ENCODE measurements at regions not wholly inside any gene's neighbourhood (a gene's known extent, or its start where the extent isn't known, plus 50 kb on each side); places are given as distances from the start of the nearest gene placed in this dataset.
"Not testable (repeated sequence)": the region's sequence is repeated elsewhere in the genome, so short reads cannot be mapped to it uniquely, and the experiment has no call there.

- H3K27me3 ChIP-seq (replicated peaks; ENCODE audit: control insufficient read depth, insufficient read depth, low read length), result no peaks in the 10 kb centered on the region
- no peaks in the 10 kb centered on the region for H3K9me3 ChIP-seq
- Mint-ChIP-seq H3K36me3 (ENCODE audit: insufficient read depth, unreplicated experiment) (no peaks in the 10 kb centered on the region), H3K4me1 (ENCODE audit: low read depth, unreplicated experiment) (no peaks in the 10 kb centered on the region), H3K27me3 (ENCODE audit: insufficient read depth, unreplicated experiment) (no peaks in the 10 kb centered on the region), H3K27ac (ENCODE audit: unreplicated experiment) (no peak overlapping the region), H3K9me3 (ENCODE audit: unreplicated experiment) (no peaks in the 10 kb centered on the region), H3K4me3 (ENCODE audit: unreplicated experiment) (no peak overlapping the region)
- no TSS peak for BruUV-seq (replicated peaks)
- no peak for DNase-seq
- ChIA-PET POLR2A (no interaction called here), CTCF (no interaction called here)
- no peak overlapping the region for H3K4me3 ChIP-seq (ENCODE audit: low read depth, low read length)
- H3K36me3 ChIP-seq (ENCODE audit: control insufficient read depth, insufficient read depth, low read length), result no peaks in the 10 kb centered on the region
- intact Hi-C loops (cut with micrococcal nuclease; ENCODE audit: unreplicated experiment), result no loop called here
- TF ChIP-seq, protein P1, sequence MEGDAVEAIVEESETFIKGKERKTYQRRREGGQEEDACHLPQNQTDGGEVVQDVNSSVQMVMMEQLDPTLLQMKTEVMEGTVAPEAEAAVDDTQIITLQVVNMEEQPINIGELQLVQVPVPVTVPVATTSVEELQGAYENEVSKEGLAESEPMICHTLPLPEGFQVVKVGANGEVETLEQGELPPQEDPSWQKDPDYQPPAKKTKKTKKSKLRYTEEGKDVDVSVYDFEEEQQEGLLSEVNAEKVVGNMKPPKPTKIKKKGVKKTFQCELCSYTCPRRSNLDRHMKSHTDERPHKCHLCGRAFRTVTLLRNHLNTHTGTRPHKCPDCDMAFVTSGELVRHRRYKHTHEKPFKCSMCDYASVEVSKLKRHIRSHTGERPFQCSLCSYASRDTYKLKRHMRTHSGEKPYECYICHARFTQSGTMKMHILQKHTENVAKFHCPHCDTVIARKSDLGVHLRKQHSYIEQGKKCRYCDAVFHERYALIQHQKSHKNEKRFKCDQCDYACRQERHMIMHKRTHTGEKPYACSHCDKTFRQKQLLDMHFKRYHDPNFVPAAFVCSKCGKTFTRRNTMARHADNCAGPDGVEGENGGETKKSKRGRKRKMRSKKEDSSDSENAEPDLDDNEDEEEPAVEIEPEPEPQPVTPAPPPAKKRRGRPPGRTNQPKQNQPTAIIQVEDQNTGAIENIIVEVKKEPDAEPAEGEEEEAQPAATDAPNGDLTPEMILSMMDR (IDR thresholded peaks at IDR 0.05; ENCODE audit: insufficient read depth in 1 of 2, low read depth in 1 of 2, low read length in 1 of 2, severe bottlenecking in 1 of 2, unreplicated experiment in 1 of 2), result no peak
- no peaks in the 10 kb centered on the region for H3K4me1 ChIP-seq
Measured at GRCh38 chr1:194862129-194862528, 1675.7 kb upstream of the B3GALT2 start.

DNA sequence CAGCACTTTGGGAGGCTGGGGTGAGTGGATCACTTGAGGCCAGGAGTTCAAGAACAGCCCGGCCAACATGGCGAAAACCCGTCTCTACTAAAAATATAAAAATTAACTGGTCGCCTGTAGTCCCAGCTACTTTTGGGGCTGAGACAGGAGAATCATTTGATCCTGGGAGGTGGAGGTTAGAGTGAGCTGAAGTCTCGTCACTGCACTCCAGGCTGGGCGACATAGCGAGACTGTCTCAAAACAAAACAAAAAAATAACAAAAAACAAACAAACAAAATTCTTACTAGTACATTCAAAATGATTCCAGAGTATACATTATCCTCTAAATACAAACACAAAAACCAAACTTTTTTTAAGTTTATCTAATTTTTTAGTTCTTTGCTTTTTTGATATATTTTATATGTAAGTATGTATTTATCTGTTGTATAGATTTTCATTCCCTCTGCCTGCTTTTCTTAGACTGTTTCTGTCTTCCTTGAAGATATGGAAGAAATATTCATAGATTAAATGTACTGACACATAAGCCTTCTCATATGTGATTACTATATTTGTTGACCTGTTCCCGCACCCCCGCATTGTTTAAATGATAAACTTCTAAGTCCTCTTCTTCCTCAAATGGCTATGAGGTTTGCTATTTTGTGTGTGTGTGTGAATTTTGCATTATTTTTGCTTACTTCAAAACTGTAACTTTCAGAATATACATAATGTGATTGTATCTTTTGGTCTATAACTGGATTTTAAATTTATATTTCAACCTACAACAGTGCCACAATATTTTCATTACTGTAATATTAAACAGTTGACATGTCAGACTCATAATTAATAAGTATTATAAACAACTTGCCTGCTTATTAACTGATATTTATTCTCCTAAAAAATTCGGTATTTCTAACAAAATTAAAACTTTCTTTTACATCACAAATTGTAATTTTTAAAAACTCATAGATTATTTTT lies 1674.1 kb upstream of the B3GALT2 start:
- H3K4me3 Mint-ChIP-seq (ENCODE audit: unreplicated experiment), result no peak overlapping the region
- CTCF ChIA-PET, result no interaction called here

GRCh38 chr1:194859481-194860154 lies 1673.2 kb upstream of the B3GALT2 start:
- POLR2A ChIA-PET; intact Hi-C loops (cut with micrococcal nuclease; ENCODE audit: unreplicated experiment); H3K27ac Mint-ChIP-seq (ENCODE audit: unreplicated experiment); H3K27me3 Mint-ChIP-seq (ENCODE audit: insufficient read depth, unreplicated experiment); H3K9me3 Mint-ChIP-seq (ENCODE audit: unreplicated experiment); H3K27me3 ChIP-seq (replicated peaks; ENCODE audit: control insufficient read depth, insufficient read depth, low read length); DNase-seq; BruUV-seq (replicated peaks); H3K4me3 ChIP-seq (ENCODE audit: low read depth, low read length); H3K4me1 Mint-ChIP-seq (ENCODE audit: low read depth, unreplicated experiment); H3K4me1 ChIP-seq; H3K36me3 Mint-ChIP-seq (ENCODE audit: insufficient read depth, unreplicated experiment); H3K4me3 Mint-ChIP-seq (ENCODE audit: unreplicated experiment); H3K9me3 ChIP-seq; CTCF ChIA-PET; H3K36me3 ChIP-seq (ENCODE audit: control insufficient read depth, insufficient read depth, low read length): not testable (repeated sequence)

More for the DNA sequence above, 1674.1 kb upstream of the B3GALT2 start:
- Mint-ChIP-seq H3K36me3 (ENCODE audit: insufficient read depth, unreplicated experiment) (no peaks in the 10 kb centered on the region), H3K27ac (ENCODE audit: unreplicated experiment) (no peak overlapping the region), H3K4me1 (ENCODE audit: low read depth, unreplicated experiment) (no peaks in the 10 kb centered on the region), H3K9me3 (ENCODE audit: unreplicated experiment) (no peaks in the 10 kb centered on the region), H3K27me3 (ENCODE audit: insufficient read depth, unreplicated experiment) (no peaks in the 10 kb centered on the region)
- DNase-seq, result no peak
- H3K4me3 ChIP-seq (ENCODE audit: low read depth, low read length), result no peak overlapping the region
- H3K36me3 ChIP-seq (ENCODE audit: control insufficient read depth, insufficient read depth, low read length), result no peaks in the 10 kb centered on the region
- no peaks in the 10 kb centered on the region for H3K4me1 ChIP-seq
- no TSS peak for BruUV-seq (replicated peaks)
- no peaks in the 10 kb centered on the region for H3K27me3 ChIP-seq (replicated peaks; ENCODE audit: control insufficient read depth, insufficient read depth, low read length)
- TF ChIP-seq, protein P1 (IDR thresholded peaks at IDR 0.05; ENCODE audit: insufficient read depth in 1 of 2, low read depth in 1 of 2, low read length in 1 of 2, severe bottlenecking in 1 of 2, unreplicated experiment in 1 of 2), result no peak
- intact Hi-C loops (cut with micrococcal nuclease; ENCODE audit: unreplicated experiment), result no loop called here
- no peaks in the 10 kb centered on the region for H3K9me3 ChIP-seq
- POLR2A ChIA-PET, result no interaction called here

GRCh38 chr1:194858811-194859480 lies 1672.5 kb upstream of the B3GALT2 start:
- H3K36me3 Mint-ChIP-seq (ENCODE audit: insufficient read depth, unreplicated experiment); H3K27ac Mint-ChIP-seq (ENCODE audit: unreplicated experiment); DNase-seq; H3K9me3 ChIP-seq; CTCF ChIA-PET; BruUV-seq (replicated peaks); intact Hi-C loops (cut with micrococcal nuclease; ENCODE audit: unreplicated experiment); H3K4me1 Mint-ChIP-seq (ENCODE audit: low read depth, unreplicated experiment); H3K4me1 ChIP-seq; H3K9me3 Mint-ChIP-seq (ENCODE audit: unreplicated experiment); H3K36me3 ChIP-seq (ENCODE audit: control insufficient read depth, insufficient read depth, low read length); POLR2A ChIA-PET; H3K27me3 ChIP-seq (replicated peaks; ENCODE audit: control insufficient read depth, insufficient read depth, low read length); H3K4me3 Mint-ChIP-seq (ENCODE audit: unreplicated experiment); H3K4me3 ChIP-seq (ENCODE audit: low read depth, low read length); H3K27me3 Mint-ChIP-seq (ENCODE audit: insufficient read depth, unreplicated experiment): not testable (repeated sequence)
